H1 (cell line): ENCODE measurements at regions not wholly inside any gene's neighbourhood (a gene's known extent, or its start where the extent isn't known, plus 50 kb on each side); places are given as distances from the start of the nearest gene placed in this dataset.

ENCODE experiments used
- BACH1 ChIP-seq: IDR thresholded peaks from 2 replicates; pipeline ENCODE4 v1.6.1; 2012; ENCODE audit warnings: low read length, improper control_type of control experiment
- SUZ12 ChIP-seq: fragments of 200-600 bp; sonication (generic); IDR thresholded peaks from 2 replicates; pipeline ENCODE4 v1.6.1; 2012; ENCODE audit warnings: mild to moderate bottlenecking, inconsistent platforms, low read length, moderate library complexity, mixed read lengths
- TBP ChIP-seq: IDR thresholded peaks from 2 replicates; pipeline ENCODE4 v1.6.1; 2011; ENCODE audit warnings: low read depth, low read length, improper control_type of control experiment

GRCh38 chr10:2828741-2829140 lies 238.6 kb upstream of the PFKP start (continued):
- TF ChIP-seq TBP: no peak
- no peak for TF ChIP-seq BACH1
- TF ChIP-seq SUZ12: no peak
- TF ChIP-seq, all 59 proteins: peak for 0
